Upper lobe of right lung (tissue), 1 donor: ENCODE measurements at regions not wholly inside any gene's neighbourhood (a gene's known extent, or its start where the extent isn't known, plus 50 kb on each side); places are given as distances from the start of the nearest gene placed in this dataset.
"Not testable (repeated sequence)": the region's sequence is repeated elsewhere in the genome, so short reads cannot be mapped to it uniquely, and the experiment has no call there.

ENCODE experiments used
- ATAC-seq: fragments of 200-7000 bp; cut with Tn5 transposase; one replicate; pipeline ENCODE4 v1.9.1; 2020; ENCODE audit warnings: mild to moderate bottlenecking, moderate library complexity
- DNase-seq: peaks from one replicate; pipeline ENCODE4 v3.0.0-alpha.2; 2020
- H3K27ac ChIP-seq: fragments of 200-600 bp; one replicate; pipeline ENCODE4 v1.8.0; 2022
- H3K27me3 ChIP-seq: fragments of 200-600 bp; one replicate; pipeline ENCODE4 v1.8.0; 2022; ENCODE audit warnings: mild to moderate bottlenecking
- H3K36me3 ChIP-seq: fragments of 200-600 bp; one replicate; pipeline ENCODE4 v1.8.0; 2022
- H3K4me1 ChIP-seq: fragments of 200-600 bp; one replicate; pipeline ENCODE4 v1.8.0; 2022
- H3K4me3 ChIP-seq: fragments of 200-600 bp; one replicate; pipeline ENCODE4 v1.8.0; 2022; ENCODE audit warnings: mild to moderate bottlenecking
- H3K9me3 ChIP-seq: fragments of 200-600 bp; one replicate; pipeline ENCODE4 v1.8.0; 2022
- CTCF ChIP-seq: fragments of 200-600 bp; IDR thresholded peaks from one replicate; pipeline ENCODE4 v1.8.0; 2022; ENCODE audit warnings: antibody characterized with exemption
- intact Hi-C: fragments of 100-400 bp; cut with DNase I; formaldehyde crosslinking; loops from one replicate; pipeline ENCODE4 v1.11.0; 2022
- donor health status: DM: no; HTN: yes; CAD: no; lungs with severe emphysema.

- ATAC-seq = no peak
- no peak for DNase-seq
- H3K4me3 ChIP-seq = no peak overlapping the region
- no peaks in the 10 kb centered on the region for H3K36me3 ChIP-seq
- no peak for TF ChIP-seq CTCF
- intact Hi-C loops = no loop called here
- H3K4me1 ChIP-seq = no peaks in the 10 kb centered on the region
- H3K27me3 ChIP-seq = no peaks in the 10 kb centered on the region
- no peak overlapping the region for H3K27ac ChIP-seq
- H3K9me3 ChIP-seq = no peaks in the 10 kb centered on the region
These were observed 135.8 kb upstream of the RORA start for GRCh38 chr15:61364871-61365270.

GRCh38 chr15:61362912-61363311, 133.8 kb upstream of the RORA start:
- H3K36me3 ChIP-seq, H3K27ac ChIP-seq, ATAC-seq, DNase-seq, H3K27me3 ChIP-seq, H3K4me1 ChIP-seq, H3K9me3 ChIP-seq, intact Hi-C loops, H3K4me3 ChIP-seq: not testable (repeated sequence)

- ATAC-seq (no peak), DNase-seq (no peak)
- Histone ChIP-seq H3K27me3 (no peaks in the 10 kb centered on the region), H3K36me3 (no peaks in the 10 kb centered on the region), H3K4me3 (no peak overlapping the region), H3K9me3 (no peaks in the 10 kb centered on the region), H3K4me1 (no peaks in the 10 kb centered on the region), H3K27ac (no peak overlapping the region)
- TF ChIP-seq CTCF = no peak
- intact Hi-C loops = no loop called here
These were observed 115.2 kb upstream of the RORA start for GRCh38 chr15:61344293-61344692.

- no peaks in the 10 kb centered on the region for H3K9me3 ChIP-seq
- DNase-seq (no peak), ATAC-seq (no peak)
- no peak for TF ChIP-seq CTCF
- H3K27me3 ChIP-seq = no peaks in the 10 kb centered on the region
- H3K27ac ChIP-seq = no peak overlapping the region
- no peaks in the 10 kb centered on the region for H3K4me1 ChIP-seq
- no peak overlapping the region for H3K4me3 ChIP-seq
- no peaks in the 10 kb centered on the region for H3K36me3 ChIP-seq
- intact Hi-C loops = no loop called here
These were observed 113.3 kb upstream of the RORA start for GRCh38 chr15:61342390-61342789.

- no peak for TF ChIP-seq CTCF
- intact Hi-C loops = no loop called here
These were observed 110.4 kb upstream of the RORA start for GRCh38 chr15:61339516-61339915.

GRCh38 chr15:61337541-61337940, 108.4 kb upstream of the RORA start:
- H3K36me3 ChIP-seq = no peaks in the 10 kb centered on the region
- no peaks in the 10 kb centered on the region for H3K4me1 ChIP-seq
- TF ChIP-seq CTCF = no peak
- no peaks in the 10 kb centered on the region for H3K27me3 ChIP-seq
- no peak overlapping the region for H3K4me3 ChIP-seq
- H3K9me3 ChIP-seq = no peaks in the 10 kb centered on the region
- ATAC-seq = no peak
- intact Hi-C loops = no loop called here
- no peak overlapping the region for H3K27ac ChIP-seq
- DNase-seq = no peak

More at GRCh38 chr15:61339516-61339915, 110.4 kb upstream of the RORA start:
- Histone ChIP-seq H3K36me3 (no peaks in the 10 kb centered on the region), H3K9me3 (no peaks in the 10 kb centered on the region), H3K27ac (no peak overlapping the region), H3K27me3 (no peaks in the 10 kb centered on the region), H3K4me3 (no peak overlapping the region), H3K4me1 (no peaks in the 10 kb centered on the region)
- DNase-seq (no peak), ATAC-seq (no peak)
